ENCODE measurements at regions not wholly inside any gene's neighbourhood (a gene's known extent, or its start where the extent isn't known, plus 50 kb on each side); places are given as distances from the start of the nearest gene placed in this dataset.

DNA sequence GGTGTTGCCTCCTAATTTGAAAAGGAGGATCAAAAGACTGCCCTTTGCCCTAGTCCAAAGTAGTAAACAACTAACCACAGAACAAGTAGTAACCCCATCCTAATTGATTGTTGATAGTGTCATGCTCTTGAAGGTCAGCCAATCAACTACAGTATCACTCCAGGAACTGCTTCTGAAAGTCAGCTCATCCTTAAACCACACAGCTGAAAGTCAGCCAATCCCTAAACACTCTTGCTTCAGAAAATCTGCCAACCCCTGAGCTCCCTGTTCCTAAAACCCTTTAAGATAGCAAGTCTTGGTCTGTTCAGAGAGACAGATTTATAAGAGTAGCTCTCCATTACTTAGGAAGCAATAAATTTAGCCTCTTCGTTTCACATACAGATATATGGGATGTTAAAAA lies 51.6 kb upstream of the CPO start:
- no peak for TF ChIP-seq EZH2 (IDR thresholded peaks at IDR 0.05; ENCODE audit: borderline replicate concordance, low read depth, low read length, severe bottlenecking)
- TF ChIP-seq, protein P1, sequence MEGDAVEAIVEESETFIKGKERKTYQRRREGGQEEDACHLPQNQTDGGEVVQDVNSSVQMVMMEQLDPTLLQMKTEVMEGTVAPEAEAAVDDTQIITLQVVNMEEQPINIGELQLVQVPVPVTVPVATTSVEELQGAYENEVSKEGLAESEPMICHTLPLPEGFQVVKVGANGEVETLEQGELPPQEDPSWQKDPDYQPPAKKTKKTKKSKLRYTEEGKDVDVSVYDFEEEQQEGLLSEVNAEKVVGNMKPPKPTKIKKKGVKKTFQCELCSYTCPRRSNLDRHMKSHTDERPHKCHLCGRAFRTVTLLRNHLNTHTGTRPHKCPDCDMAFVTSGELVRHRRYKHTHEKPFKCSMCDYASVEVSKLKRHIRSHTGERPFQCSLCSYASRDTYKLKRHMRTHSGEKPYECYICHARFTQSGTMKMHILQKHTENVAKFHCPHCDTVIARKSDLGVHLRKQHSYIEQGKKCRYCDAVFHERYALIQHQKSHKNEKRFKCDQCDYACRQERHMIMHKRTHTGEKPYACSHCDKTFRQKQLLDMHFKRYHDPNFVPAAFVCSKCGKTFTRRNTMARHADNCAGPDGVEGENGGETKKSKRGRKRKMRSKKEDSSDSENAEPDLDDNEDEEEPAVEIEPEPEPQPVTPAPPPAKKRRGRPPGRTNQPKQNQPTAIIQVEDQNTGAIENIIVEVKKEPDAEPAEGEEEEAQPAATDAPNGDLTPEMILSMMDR (IDR thresholded peaks at IDR 0.05; ENCODE audit: borderline replicate concordance, extremely low read depth, low read length, poor library complexity, severe bottlenecking), result no peak
